CD4-positive, alpha-beta T cell (primary cell): ENCODE measurements at regions not wholly inside any gene's neighbourhood (a gene's known extent, or its start where the extent isn't known, plus 50 kb on each side); places are given as distances from the start of the nearest gene placed in this dataset.

ENCODE experiments used
- ATAC-seq: fragments of 200-7000 bp; cut with Tn5 transposase; one replicate; pipeline ENCODE4 v1.10.0; 2022; ENCODE audit warnings: mild to moderate bottlenecking; ENCODE audit not compliant: poor library complexity
- CTCF ChIA-PET: fragments of 350-600 bp; sonication (Branson Sonifier 250); formaldehyde crosslinking; loops from one replicate; lab custom pipeline; 2021; ENCODE audit warnings: antibody characterized with exemption, inconsistent platforms; lab: Charles Lee
- POLR2A ChIA-PET: fragments of 350-600 bp; sonication (Branson Sonifier 250); formaldehyde crosslinking; loops from one replicate; lab custom pipeline; 2021; ENCODE audit warnings: antibody characterized with exemption, inconsistent platforms; lab: Charles Lee
- DNase-seq, 14 experiments: peaks; one replicate each; pipeline ENCODE4 v3.0.0-alpha.2; 2013 to 2020; ENCODE audit warnings: mixed read lengths in 2 of 14
- H3K27ac ChIP-seq, 2 donors: one replicate each; pipeline versions ENCODE4 v1.5.1 to v1.7.0; 2013; ENCODE audit warnings: low read length in 2 of 2, low read depth in 1 of 2, mild to moderate bottlenecking in 1 of 2
- H3K27me3 ChIP-seq, 2 experiments: 1 replicate in 1 of 2; 2 replicates in 1 of 2; pipeline versions ENCODE4 v1.6.1 to v1.7.0; 2013; ENCODE audit warnings: low read length in 2 of 2, control low read depth in 1 of 2, mild to moderate bottlenecking in 1 of 2, moderate library complexity in 1 of 2; ENCODE audit not compliant: insufficient read depth in 2 of 2, control insufficient read depth in 1 of 2
- H3K36me3 ChIP-seq: one replicate; pipeline ENCODE4 v1.6.1; 2013; ENCODE audit warnings: low read length, control low read depth; ENCODE audit not compliant: insufficient read depth
- H3K4me1 ChIP-seq: one replicate; pipeline ENCODE4 v1.6.1; 2013; ENCODE audit warnings: low read length, control low read depth; ENCODE audit not compliant: insufficient read depth
- H3K4me3 ChIP-seq: one replicate; pipeline ENCODE4 v1.5.1; 2013; ENCODE audit warnings: mild to moderate bottlenecking, low read length, moderate library complexity
- H3K9me3 ChIP-seq, 2 experiments: 1 replicate in 1 of 2; 2 replicates in 1 of 2; pipeline versions ENCODE4 v1.6.1 to v1.7.0; 2013; ENCODE audit warnings: low read length in 2 of 2, mild to moderate bottlenecking in 2 of 2, control low read depth in 1 of 2, moderate library complexity in 1 of 2; ENCODE audit not compliant: control insufficient read depth in 1 of 2, insufficient read depth in 1 of 2
- H3K27ac Mint-ChIP-seq: one replicate; pipeline ENCODE4 v1.8.0; 2020; ENCODE audit warnings: mixed read lengths
- H3K27me3 Mint-ChIP-seq: one replicate; pipeline ENCODE4 v1.8.0; 2021; ENCODE audit warnings: mixed read lengths
- H3K36me3 Mint-ChIP-seq: one replicate; pipeline ENCODE4 v1.8.0; 2021; ENCODE audit warnings: low read depth, mixed read lengths
- H3K4me1 Mint-ChIP-seq: one replicate; pipeline ENCODE4 v1.8.0; 2021; ENCODE audit warnings: low read depth, mixed read lengths
- H3K4me3 Mint-ChIP-seq: one replicate; pipeline ENCODE4 v1.8.0; 2020; ENCODE audit warnings: mild to moderate bottlenecking, mixed read lengths
- H3K9me3 Mint-ChIP-seq: one replicate; pipeline ENCODE4 v1.8.0; 2020; ENCODE audit warnings: mixed read lengths
- intact Hi-C, 2 experiments: fragments of 100-400 bp; cut with DNase I in 1 of 2; cut with micrococcal nuclease in 1 of 2; formaldehyde crosslinking; loops; one replicate each; pipeline versions ENCODE4 v1.15.1 to v1.9.0; 2023 to 2025; cut with DNase I, micrococcal nuclease
- TF ChIP-seq, protein P1 (sequence below): fragments of 200-600 bp; IDR thresholded peaks from one replicate; pipeline ENCODE4 v1.8.0; 2022; ENCODE audit warnings: antibody characterized with exemption, mild to moderate bottlenecking

DNA sequence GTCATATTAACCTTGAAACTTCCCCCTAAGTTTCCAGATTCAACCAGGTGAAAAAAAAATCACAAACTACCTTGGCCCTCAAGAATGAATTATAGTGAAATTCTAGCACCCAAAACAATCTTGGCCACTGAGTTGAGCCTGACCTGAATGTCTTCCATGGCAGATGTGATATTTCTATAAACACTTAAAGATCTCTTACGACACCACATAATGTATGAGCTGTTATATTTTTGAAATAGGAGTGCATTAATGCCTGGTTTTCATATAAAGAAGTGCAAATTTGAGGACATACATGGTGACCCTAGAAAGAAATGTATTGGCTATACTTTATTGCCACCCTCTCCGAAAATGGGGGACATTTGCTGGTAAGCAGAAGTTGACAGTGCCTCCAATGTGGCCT, 584.1 kb upstream of the KCND2 start:
- ATAC-seq = no peak
- POLR2A ChIA-PET = no interaction called here
- CTCF ChIA-PET = no interaction called here

DNA sequence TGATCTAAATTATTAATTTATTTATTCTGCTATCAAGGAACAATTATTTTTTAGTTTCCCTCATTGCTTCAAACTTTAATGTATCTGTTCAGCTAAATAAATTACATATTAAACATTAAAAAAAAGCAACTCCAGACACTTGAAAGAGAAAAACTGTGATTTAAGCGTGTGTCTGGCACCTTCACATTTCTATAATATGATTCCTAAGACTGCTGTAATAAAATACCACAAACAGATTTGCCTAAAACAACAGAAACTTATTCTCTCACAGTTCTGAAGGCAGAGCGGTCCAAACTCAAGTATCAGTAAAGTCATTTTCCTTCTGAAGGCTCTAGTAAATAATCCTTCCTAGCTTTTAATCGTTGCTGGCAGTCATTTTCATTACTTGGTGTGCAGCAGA, 580.4 kb upstream of the KCND2 start:
- no peak overlapping the region for H3K27ac Mint-ChIP-seq
- Histone ChIP-seq H3K4me3 (no peak overlapping the region), H3K27ac (no peak overlapping the region), H3K9me3 (peaks cover 0 to 7% of the 10 kb centered on the region in 2 experiments), H3K4me1 (no peaks in the 10 kb centered on the region), H3K36me3 (no peaks in the 10 kb centered on the region), H3K27me3 (no peaks in the 10 kb centered on the region)
- no peaks in the 10 kb centered on the region for H3K4me1 Mint-ChIP-seq
- H3K9me3 Mint-ChIP-seq = peaks cover 5% of the 10 kb centered on the region
- ChIA-PET POLR2A (no interaction called here), CTCF (no interaction called here)
- no peaks in the 10 kb centered on the region for H3K27me3 Mint-ChIP-seq
- no peaks in the 10 kb centered on the region for H3K36me3 Mint-ChIP-seq
- ATAC-seq (no peak), DNase-seq (no peak)
- TF ChIP-seq, protein P1, sequence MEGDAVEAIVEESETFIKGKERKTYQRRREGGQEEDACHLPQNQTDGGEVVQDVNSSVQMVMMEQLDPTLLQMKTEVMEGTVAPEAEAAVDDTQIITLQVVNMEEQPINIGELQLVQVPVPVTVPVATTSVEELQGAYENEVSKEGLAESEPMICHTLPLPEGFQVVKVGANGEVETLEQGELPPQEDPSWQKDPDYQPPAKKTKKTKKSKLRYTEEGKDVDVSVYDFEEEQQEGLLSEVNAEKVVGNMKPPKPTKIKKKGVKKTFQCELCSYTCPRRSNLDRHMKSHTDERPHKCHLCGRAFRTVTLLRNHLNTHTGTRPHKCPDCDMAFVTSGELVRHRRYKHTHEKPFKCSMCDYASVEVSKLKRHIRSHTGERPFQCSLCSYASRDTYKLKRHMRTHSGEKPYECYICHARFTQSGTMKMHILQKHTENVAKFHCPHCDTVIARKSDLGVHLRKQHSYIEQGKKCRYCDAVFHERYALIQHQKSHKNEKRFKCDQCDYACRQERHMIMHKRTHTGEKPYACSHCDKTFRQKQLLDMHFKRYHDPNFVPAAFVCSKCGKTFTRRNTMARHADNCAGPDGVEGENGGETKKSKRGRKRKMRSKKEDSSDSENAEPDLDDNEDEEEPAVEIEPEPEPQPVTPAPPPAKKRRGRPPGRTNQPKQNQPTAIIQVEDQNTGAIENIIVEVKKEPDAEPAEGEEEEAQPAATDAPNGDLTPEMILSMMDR = no peak
- intact Hi-C loops = no loop called here
- no peak overlapping the region for H3K4me3 Mint-ChIP-seq

More for the DNA sequence above, 584.1 kb upstream of the KCND2 start:
- H3K27me3 ChIP-seq = no peaks in the 10 kb centered on the region
- TF ChIP-seq, protein P1 = no peak
- no peak for DNase-seq
- peaks cover 7% of the 10 kb centered on the region for H3K9me3 Mint-ChIP-seq
- no peaks in the 10 kb centered on the region for H3K9me3 ChIP-seq
- no peak overlapping the region for H3K4me3 ChIP-seq
- H3K4me1 ChIP-seq = no peaks in the 10 kb centered on the region
- no peaks in the 10 kb centered on the region for H3K4me1 Mint-ChIP-seq
- H3K27me3 Mint-ChIP-seq = no peaks in the 10 kb centered on the region
- H3K27ac ChIP-seq = no peak overlapping the region
- no peak overlapping the region for H3K27ac Mint-ChIP-seq
- no peak overlapping the region for H3K4me3 Mint-ChIP-seq
- no peaks in the 10 kb centered on the region for H3K36me3 ChIP-seq
- intact Hi-C loops = no loop called here
- H3K36me3 Mint-ChIP-seq = no peaks in the 10 kb centered on the region

DNA sequence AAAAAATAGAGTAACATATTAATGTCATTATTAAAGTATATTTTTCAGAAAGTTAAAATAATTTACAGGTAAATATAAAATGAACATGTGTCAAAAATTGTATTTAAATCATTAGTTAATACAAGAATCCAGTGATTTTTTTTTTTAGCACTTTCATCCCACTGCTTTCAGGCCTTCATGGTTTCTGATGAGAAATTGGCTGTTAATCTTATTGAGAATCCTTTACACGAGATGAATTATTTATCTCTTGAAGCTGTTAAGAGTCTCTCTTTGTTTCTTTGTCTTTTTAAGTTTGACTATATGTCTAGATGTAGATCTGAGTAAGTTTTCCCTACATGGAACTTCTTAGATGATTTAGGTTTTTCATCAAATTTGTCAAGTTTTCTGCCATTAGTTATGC, 578.5 kb upstream of the KCND2 start:
- ChIA-PET POLR2A (no interaction called here), CTCF (no interaction called here)
- Mint-ChIP-seq H3K4me1 (no peaks in the 10 kb centered on the region), H3K36me3 (no peaks in the 10 kb centered on the region), H3K9me3 (peaks cover 11% of the 10 kb centered on the region), H3K4me3 (no peak overlapping the region), H3K27ac (no peak overlapping the region), H3K27me3 (no peaks in the 10 kb centered on the region)
- no peak for ATAC-seq
- Histone ChIP-seq H3K36me3 (no peaks in the 10 kb centered on the region), H3K4me3 (no peak overlapping the region), H3K9me3 (peaks cover 0 to 7% of the 10 kb centered on the region in 2 experiments), H3K4me1 (no peaks in the 10 kb centered on the region), H3K27me3 (no peaks in the 10 kb centered on the region), H3K27ac (no peak overlapping the region)
- no peak for DNase-seq
- intact Hi-C loops = no loop called here
- TF ChIP-seq, protein P1 = no peak
